Frontal cortex (tissue), 3 donors: ENCODE measurements at regions not wholly inside any gene's neighbourhood (a gene's known extent, or its start where the extent isn't known, plus 50 kb on each side); places are given as distances from the start of the nearest gene placed in this dataset.

Experiments
- DNase-seq, 2 donors: peaks; one replicate each; pipeline ENCODE4 v3.0.0; 2012; ENCODE audit warnings: low spot score in 2 of 2
- FAIRE-seq: peaks from 2 replicates; lab custom pipeline; 2012; peaks lifted over from hg19 to GRCh38; lab: Jason Lieb, UNC
- donor health status: control.
- donor health status: control.
- donor health status: control.

GRCh38 chr4:56757821-56758411 is 63.6 kb downstream of the SPINK2 start:
- no peak for FAIRE-seq
- DNase-seq: peak in 1 of 2 donors; percentile 42

- no peak for DNase-seq
- FAIRE-seq: no peak
Measured at GRCh38 chr4:56757261-56757746, 64.2 kb downstream of the SPINK2 start.

GRCh38 chr4:56755901-56756300 is 65.6 kb downstream of the SPINK2 start:
- no peak for DNase-seq
- FAIRE-seq: no peak

- DNase-seq (no peak), FAIRE-seq (no peak)
Measured at GRCh38 chr4:56752985-56753384, 68.5 kb downstream of the SPINK2 start.

GRCh38 chr4:56750231-56750630 is 69.1 kb upstream of the HOPX start:
- no peak for FAIRE-seq
- DNase-seq: no peak

GRCh38 chr4:56748271-56748670 is 67.2 kb upstream of the HOPX start:
- DNase-seq: no peak
- no peak for FAIRE-seq

- DNase-seq (no peak), FAIRE-seq (no peak)
Measured at GRCh38 chr4:56746639-56747038, 65.5 kb upstream of the HOPX start.

- FAIRE-seq: no peak
Measured at GRCh38 chr4:56745042-56745441, 63.9 kb upstream of the HOPX start.

GRCh38 chr4:56744030-56744429 is 62.9 kb upstream of the HOPX start:
- FAIRE-seq (no peak), DNase-seq (no peak)

More at GRCh38 chr4:56745042-56745441, 63.9 kb upstream of the HOPX start:
- no peak for DNase-seq

- DNase-seq (no peak), FAIRE-seq (no peak)
Measured at GRCh38 chr4:56743550-56743949, 62.5 kb upstream of the HOPX start.

- FAIRE-seq: no peak
- no peak for DNase-seq
Measured at GRCh38 chr4:56742080-56742871, 61.2 kb upstream of the HOPX start.

- no peak for DNase-seq
- FAIRE-seq: peak; percentile 97
Measured at GRCh38 chr4:56741595-56741994, 60.5 kb upstream of the HOPX start.

- DNase-seq (no peak), FAIRE-seq (no peak)
Measured at GRCh38 chr4:56739066-56739777, 58.1 kb upstream of the HOPX start.

GRCh38 chr4:56737666-56738065 is 56.6 kb upstream of the HOPX start:
- no peak for DNase-seq
- FAIRE-seq: no peak

- no peak for FAIRE-seq
Measured at GRCh38 chr4:56733352-56733751, 52.3 kb upstream of the HOPX start.

GRCh38 chr4:56732301-56732700 is 51.2 kb upstream of the HOPX start:
- FAIRE-seq: no peak
- DNase-seq: no peak

More at GRCh38 chr4:56733352-56733751, 52.3 kb upstream of the HOPX start:
- DNase-seq: no peak

- DNase-seq (no peak), FAIRE-seq (no peak)
Measured at GRCh38 chr4:56731857-56732256, 50.8 kb upstream of the HOPX start.
